NCI-H82 treated with DMSO at 0.1 percent for 48 hours (cell line): ENCODE measurements at regions not wholly inside any gene's neighbourhood (a gene's known extent, or its start where the extent isn't known, plus 50 kb on each side); places are given as distances from the start of the nearest gene placed in this dataset.
"Not testable (repeated sequence)": the region's sequence is repeated elsewhere in the genome, so short reads cannot be mapped to it uniquely, and the experiment has no call there.

ENCODE experiments used
- DNase-seq: peaks from one replicate; lab custom pipeline; 2025; ENCODE audit not compliant: unreplicated experiment; lab: John Stamatoyannopoulos, UW

GRCh38 chr11:23834306-23834705 lies 662.5 kb upstream of the LUZP2 start:
- not testable (repeated sequence) for DNase-seq

- DNase-seq: no peak
Observed at GRCh38 chr11:23836981-23837380, 659.9 kb upstream of the LUZP2 start.

- DNase-seq: no peak
Observed at GRCh38 chr11:23840872-23841271, 656.0 kb upstream of the LUZP2 start.

GRCh38 chr11:23846902-23847422 lies 649.9 kb upstream of the LUZP2 start:
- no peak for DNase-seq

- DNase-seq: no peak
Observed at GRCh38 chr11:23851216-23851615, 645.6 kb upstream of the LUZP2 start.

GRCh38 chr11:23856654-23857053 lies 640.2 kb upstream of the LUZP2 start:
- no peak for DNase-seq

- DNase-seq: no peak
Observed at GRCh38 chr11:23859087-23859486, 637.8 kb upstream of the LUZP2 start.

GRCh38 chr11:23861615-23862014 lies 635.2 kb upstream of the LUZP2 start:
- DNase-seq: no peak

- no peak for DNase-seq
Observed at GRCh38 chr11:23865341-23865975, 631.4 kb upstream of the LUZP2 start.

GRCh38 chr11:23866641-23867040 lies 630.2 kb upstream of the LUZP2 start:
- DNase-seq: no peak

- no peak for DNase-seq
Observed at GRCh38 chr11:23869671-23870070, 627.2 kb upstream of the LUZP2 start.

- DNase-seq: no peak
Observed at GRCh38 chr11:23873406-23873805, 623.4 kb upstream of the LUZP2 start.

- no peak for DNase-seq
Observed at GRCh38 chr11:23875176-23875850, 621.5 kb upstream of the LUZP2 start.

GRCh38 chr11:23883426-23884048 lies 613.3 kb upstream of the LUZP2 start:
- DNase-seq: not testable (repeated sequence)

- DNase-seq: no peak
Observed at GRCh38 chr11:23884341-23884740, 612.5 kb upstream of the LUZP2 start.

GRCh38 chr11:23885801-23886200 lies 611.1 kb upstream of the LUZP2 start:
- no peak for DNase-seq

GRCh38 chr11:23887122-23887521 lies 609.7 kb upstream of the LUZP2 start:
- not testable (repeated sequence) for DNase-seq

- DNase-seq: no peak
Observed at GRCh38 chr11:23893126-23893525, 603.7 kb upstream of the LUZP2 start.

- no peak for DNase-seq
Observed at GRCh38 chr11:23897453-23898286, 599.2 kb upstream of the LUZP2 start.

GRCh38 chr11:23903044-23903704 lies 593.7 kb upstream of the LUZP2 start:
- no peak for DNase-seq

- DNase-seq: no peak
Observed at GRCh38 chr11:23919455-23919854, 577.4 kb upstream of the LUZP2 start.
